Mesothelial cell of epicardium (in vitro differentiated cells): ENCODE measurements at regions not wholly inside any gene's neighbourhood (a gene's known extent, or its start where the extent isn't known, plus 50 kb on each side); places are given as distances from the start of the nearest gene placed in this dataset.

Experiments
- DNase-seq, 2 experiments: peaks; one replicate each; pipeline ENCODE4 v3.0.0; 2021; ENCODE audit warnings: low spot score in 2 of 2; ENCODE audit not compliant: unreplicated experiment in 2 of 2
- H3K27ac Mint-ChIP-seq: 2 replicates; pipeline ENCODE4 v1.8.0; 2021; ENCODE audit warnings: mixed read lengths
- H3K27me3 Mint-ChIP-seq: 2 replicates; pipeline ENCODE4 v1.8.0; 2021; ENCODE audit warnings: low read depth, mixed read lengths
- H3K36me3 Mint-ChIP-seq: 2 replicates; pipeline ENCODE4 v1.8.0; 2021; ENCODE audit warnings: mixed read lengths
- H3K4me1 Mint-ChIP-seq: 2 replicates; pipeline ENCODE4 v1.8.0; 2021; ENCODE audit warnings: mixed read lengths
- H3K4me3 Mint-ChIP-seq: 2 replicates; pipeline ENCODE4 v1.8.0; 2021; ENCODE audit warnings: mild to moderate bottlenecking, moderate library complexity, mixed read lengths
- H3K9me3 Mint-ChIP-seq: 2 replicates; pipeline ENCODE4 v1.8.0; 2021; ENCODE audit warnings: mixed read lengths
- TF ChIP-seq, protein P1 (sequence below): fragments of 200-600 bp; sonication (generic); IDR thresholded peaks from one replicate; pipeline ENCODE4 v1.5.0; 2021; ENCODE audit warnings: antibody characterized with exemption; ENCODE audit not compliant: unreplicated experiment

DNA sequence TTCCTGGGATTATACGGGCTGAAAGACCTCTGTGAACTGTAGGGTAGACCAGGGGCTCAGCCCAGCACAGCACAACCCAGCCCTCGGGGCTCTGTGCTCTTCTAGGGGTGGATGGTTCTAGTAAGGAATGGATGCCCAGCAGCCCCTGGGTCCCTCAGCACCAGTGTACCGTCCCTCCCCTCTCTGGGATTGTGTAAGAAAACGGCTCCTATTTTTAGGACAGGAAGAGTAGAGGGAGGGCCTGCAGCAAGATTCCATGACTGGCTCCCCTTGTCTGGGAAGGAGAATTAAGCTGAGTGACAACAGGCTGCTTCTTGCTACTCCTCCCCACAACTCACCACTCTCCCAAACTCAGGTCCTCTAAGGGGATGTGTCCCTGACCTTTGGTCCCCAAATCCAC is 270.8 kb upstream of the TOPAZ1 start:
- TF ChIP-seq, protein P1, sequence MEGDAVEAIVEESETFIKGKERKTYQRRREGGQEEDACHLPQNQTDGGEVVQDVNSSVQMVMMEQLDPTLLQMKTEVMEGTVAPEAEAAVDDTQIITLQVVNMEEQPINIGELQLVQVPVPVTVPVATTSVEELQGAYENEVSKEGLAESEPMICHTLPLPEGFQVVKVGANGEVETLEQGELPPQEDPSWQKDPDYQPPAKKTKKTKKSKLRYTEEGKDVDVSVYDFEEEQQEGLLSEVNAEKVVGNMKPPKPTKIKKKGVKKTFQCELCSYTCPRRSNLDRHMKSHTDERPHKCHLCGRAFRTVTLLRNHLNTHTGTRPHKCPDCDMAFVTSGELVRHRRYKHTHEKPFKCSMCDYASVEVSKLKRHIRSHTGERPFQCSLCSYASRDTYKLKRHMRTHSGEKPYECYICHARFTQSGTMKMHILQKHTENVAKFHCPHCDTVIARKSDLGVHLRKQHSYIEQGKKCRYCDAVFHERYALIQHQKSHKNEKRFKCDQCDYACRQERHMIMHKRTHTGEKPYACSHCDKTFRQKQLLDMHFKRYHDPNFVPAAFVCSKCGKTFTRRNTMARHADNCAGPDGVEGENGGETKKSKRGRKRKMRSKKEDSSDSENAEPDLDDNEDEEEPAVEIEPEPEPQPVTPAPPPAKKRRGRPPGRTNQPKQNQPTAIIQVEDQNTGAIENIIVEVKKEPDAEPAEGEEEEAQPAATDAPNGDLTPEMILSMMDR: no peak
- no peaks in the 10 kb centered on the region for H3K36me3 Mint-ChIP-seq
- no peak overlapping the region for H3K27ac Mint-ChIP-seq
- peaks cover 28% of the 10 kb centered on the region for H3K27me3 Mint-ChIP-seq
- peaks cover 11% of the 10 kb centered on the region for H3K4me1 Mint-ChIP-seq
- peaks cover 3% of the 10 kb centered on the region for H3K9me3 Mint-ChIP-seq
- no peak overlapping the region for H3K4me3 Mint-ChIP-seq
- no peak for DNase-seq

DNA sequence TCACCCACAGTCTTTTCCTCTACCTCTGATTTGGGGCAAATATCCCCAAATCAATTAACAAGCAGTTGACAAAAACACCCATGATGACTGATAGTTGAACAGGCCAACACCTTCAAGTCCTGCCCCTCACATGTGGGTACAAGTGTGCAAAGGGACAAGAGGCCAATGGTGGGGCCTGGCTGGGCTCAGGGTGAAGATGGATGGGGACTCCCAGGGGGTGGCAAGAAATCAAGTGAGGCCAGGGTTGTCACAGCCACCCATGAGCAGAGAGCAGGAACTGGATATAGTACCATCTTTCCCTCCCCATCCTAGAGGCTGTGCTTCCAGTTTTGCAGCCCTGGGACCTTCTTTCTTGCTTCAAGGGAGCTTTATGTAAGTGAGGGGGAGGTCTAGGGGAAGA is 270.2 kb upstream of the TOPAZ1 start:
- TF ChIP-seq, protein P1: no peak
- no peaks in the 10 kb centered on the region for H3K36me3 Mint-ChIP-seq
- DNase-seq: no peak
- H3K4me1 Mint-ChIP-seq: peaks cover 11% of the 10 kb centered on the region
- no peak overlapping the region for H3K4me3 Mint-ChIP-seq
- H3K27ac Mint-ChIP-seq: no peak overlapping the region
- H3K27me3 Mint-ChIP-seq: peaks cover 23% of the 10 kb centered on the region
- H3K9me3 Mint-ChIP-seq: peaks cover 3% of the 10 kb centered on the region

DNA sequence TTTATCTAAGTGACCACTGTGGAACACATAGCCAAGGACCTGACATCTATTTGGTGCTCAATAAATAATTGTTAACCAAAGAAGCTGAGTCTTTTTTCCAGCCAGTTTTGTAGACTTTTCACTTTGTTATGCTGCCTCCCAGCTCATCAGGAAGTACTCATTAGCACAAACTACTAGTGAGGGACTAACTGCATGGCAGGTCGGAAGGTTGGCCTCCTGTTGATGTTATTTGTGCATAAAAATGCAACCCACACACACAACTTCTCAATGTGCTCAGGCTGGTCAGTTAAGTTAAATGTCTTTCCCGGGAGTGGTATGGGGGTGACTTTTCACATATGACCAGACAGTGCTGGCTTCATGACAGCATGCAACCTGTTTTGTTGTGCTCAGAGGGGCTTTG is 263.0 kb upstream of the TOPAZ1 start:
- Mint-ChIP-seq H3K27me3 (peaks cover 46% of the 10 kb centered on the region), H3K9me3 (peaks cover 3% of the 10 kb centered on the region), H3K4me3 (no peak overlapping the region), H3K36me3 (no peaks in the 10 kb centered on the region), H3K27ac (no peak overlapping the region), H3K4me1 (peaks cover 3% of the 10 kb centered on the region)
- no peak for DNase-seq
- TF ChIP-seq, protein P1: no peak

DNA sequence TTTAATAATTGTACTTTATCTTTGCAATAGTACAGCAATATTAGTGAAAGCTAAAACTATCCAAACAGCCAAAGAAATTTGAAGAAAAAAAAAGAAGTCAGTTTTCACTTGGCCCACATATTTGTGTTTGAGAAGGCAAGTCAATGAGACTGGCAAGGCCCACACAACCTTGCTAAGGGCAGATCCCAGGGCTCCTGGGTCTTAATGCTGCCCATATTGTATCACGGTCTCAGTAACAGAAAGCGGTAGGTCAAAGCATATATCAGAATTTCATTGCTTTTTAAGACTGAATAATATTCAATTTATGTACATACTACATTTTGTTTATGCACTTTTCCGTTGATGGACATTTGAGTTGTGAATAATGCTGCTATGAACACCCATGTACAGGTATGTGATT is 262.0 kb upstream of the TOPAZ1 start:
- Mint-ChIP-seq H3K27ac (no peak overlapping the region), H3K9me3 (peaks cover 6% of the 10 kb centered on the region), H3K36me3 (no peaks in the 10 kb centered on the region), H3K27me3 (peaks cover 53% of the 10 kb centered on the region), H3K4me3 (no peak overlapping the region), H3K4me1 (peaks cover 3% of the 10 kb centered on the region)
- no peak for DNase-seq
- TF ChIP-seq, protein P1: no peak

DNA sequence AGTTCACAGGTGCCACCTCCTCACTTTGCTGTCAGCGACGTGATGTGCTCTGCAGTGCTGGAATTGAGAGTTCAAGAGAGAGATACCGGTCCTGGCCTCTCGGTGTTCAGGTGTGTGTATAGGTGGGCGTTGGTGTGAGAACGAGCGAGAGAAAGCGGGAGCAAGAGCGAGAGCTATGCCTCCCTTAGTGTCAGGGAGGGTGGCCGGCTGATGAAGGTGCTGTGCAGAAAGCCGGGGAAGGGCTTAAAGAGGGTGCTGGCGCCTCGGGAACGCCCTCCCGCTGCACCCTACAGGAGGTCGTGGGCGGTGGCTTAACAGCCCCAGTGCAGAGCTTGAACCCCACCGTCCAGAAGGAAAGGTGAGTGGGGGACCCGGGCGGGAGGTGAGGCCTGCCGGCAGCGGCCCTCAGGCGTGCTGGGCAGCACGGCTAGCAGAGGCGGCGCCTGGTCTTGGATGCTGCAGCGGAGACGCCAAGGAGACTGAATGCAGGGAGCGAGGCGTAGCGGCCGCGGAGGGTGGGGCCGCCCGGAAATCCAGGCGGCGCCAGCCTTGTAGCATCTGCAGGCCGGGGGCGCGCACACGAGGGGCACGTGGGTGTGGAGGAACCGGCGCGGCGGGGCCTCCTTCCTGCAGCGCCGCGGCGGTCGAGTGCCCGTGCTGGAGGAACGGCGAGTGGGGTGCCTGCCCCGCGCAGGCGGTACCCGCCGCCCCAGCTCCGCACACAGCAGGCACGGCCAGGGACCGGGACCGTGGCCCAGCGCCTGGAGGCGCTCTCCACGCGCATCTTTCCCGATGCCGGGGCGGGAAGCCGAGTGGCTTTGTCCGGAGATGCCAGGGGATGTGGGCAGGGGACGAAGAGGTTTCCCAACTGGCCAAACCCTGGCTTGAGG is 246.8 kb upstream of the TOPAZ1 start:
- H3K36me3 Mint-ChIP-seq: peaks cover 3% of the 10 kb centered on the region
- no peak overlapping the region for H3K27ac Mint-ChIP-seq
- peaks cover 38% of the 10 kb centered on the region for H3K4me1 Mint-ChIP-seq
- DNase-seq: no peak
- H3K27me3 Mint-ChIP-seq: peaks cover 94% of the 10 kb centered on the region
- peaks cover 19% of the 10 kb centered on the region for H3K9me3 Mint-ChIP-seq
- H3K4me3 Mint-ChIP-seq: peak overlapping the region; percentile 57
- TF ChIP-seq, protein P1: no peak
